ENCODE measurements at regions not wholly inside any gene's neighbourhood (a gene's known extent, or its start where the extent isn't known, plus 50 kb on each side); places are given as distances from the start of the nearest gene placed in this dataset.

- TF ChIP-seq CTCF (conservative IDR thresholded peaks at IDR 0.05 in 1 of 2, IDR thresholded peaks at IDR 0.05 in 1 of 2; ENCODE audit: low read depth in 1 of 2, low read length in 2 of 2) (no peak), EZH2 (IDR thresholded peaks at IDR 0.05; ENCODE audit: low read length, missing control alignments) (no peak)
These were observed 213.7 kb upstream of the VCX3A start for GRCh38 chrX:6748595-6748994.

Data from fibroblast of lung (primary cell).